NCI-H187 (cell line): ENCODE measurements at regions not wholly inside any gene's neighbourhood (a gene's known extent, or its start where the extent isn't known, plus 50 kb on each side); places are given as distances from the start of the nearest gene placed in this dataset.
"Not testable (repeated sequence)": the region's sequence is repeated elsewhere in the genome, so short reads cannot be mapped to it uniquely, and the experiment has no call there.

Experiments
- DNase-seq, 2 experiments: peaks; one replicate each; lab custom pipeline; 2025; lab: John Stamatoyannopoulos, UW

DNA sequence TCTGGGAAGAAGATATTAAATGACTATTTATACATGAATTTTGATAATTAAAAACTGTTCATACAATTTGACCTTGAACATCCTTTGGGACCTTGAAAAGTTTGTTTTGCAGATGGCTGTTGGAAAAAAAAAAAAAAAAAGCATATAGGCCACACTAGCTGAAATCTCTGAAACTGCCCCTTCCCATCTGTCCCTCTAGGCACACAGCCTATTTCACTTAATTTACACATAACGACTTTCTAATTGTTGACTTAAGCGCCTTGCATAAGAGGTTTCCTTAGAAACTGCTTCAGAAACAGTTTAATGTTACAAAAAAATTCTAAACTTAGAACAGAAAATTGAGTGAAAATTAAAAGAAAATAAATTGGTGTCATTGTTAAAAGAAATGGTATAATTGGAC, 131.0 kb downstream of the COX18 start:
- no peak for DNase-seq

DNA sequence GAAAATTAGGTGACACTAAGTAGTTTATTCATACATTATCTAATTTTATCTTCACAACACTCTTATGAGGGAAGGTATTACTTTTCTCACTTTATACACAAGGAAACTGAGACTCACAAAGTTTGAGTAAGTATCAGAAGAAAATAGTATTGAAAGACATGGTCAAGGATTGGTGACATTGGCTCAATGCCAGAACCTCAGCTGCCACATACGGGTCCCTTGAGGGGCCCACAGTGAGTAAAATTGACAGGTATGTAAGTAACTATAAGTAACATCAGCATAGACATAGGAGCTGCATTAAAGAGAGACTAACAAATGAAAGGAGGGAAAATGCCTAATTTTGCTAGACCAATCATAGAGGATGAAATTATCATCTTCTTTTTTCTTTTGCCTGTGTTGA, 134.1 kb downstream of the COX18 start:
- DNase-seq, result no peak

- DNase-seq, result no peak
Measured at GRCh38 chr4:72933029-72933428, 136.5 kb downstream of the COX18 start.

- no peak for DNase-seq
Measured at GRCh38 chr4:72931346-72931745, 138.2 kb downstream of the COX18 start.

DNA sequence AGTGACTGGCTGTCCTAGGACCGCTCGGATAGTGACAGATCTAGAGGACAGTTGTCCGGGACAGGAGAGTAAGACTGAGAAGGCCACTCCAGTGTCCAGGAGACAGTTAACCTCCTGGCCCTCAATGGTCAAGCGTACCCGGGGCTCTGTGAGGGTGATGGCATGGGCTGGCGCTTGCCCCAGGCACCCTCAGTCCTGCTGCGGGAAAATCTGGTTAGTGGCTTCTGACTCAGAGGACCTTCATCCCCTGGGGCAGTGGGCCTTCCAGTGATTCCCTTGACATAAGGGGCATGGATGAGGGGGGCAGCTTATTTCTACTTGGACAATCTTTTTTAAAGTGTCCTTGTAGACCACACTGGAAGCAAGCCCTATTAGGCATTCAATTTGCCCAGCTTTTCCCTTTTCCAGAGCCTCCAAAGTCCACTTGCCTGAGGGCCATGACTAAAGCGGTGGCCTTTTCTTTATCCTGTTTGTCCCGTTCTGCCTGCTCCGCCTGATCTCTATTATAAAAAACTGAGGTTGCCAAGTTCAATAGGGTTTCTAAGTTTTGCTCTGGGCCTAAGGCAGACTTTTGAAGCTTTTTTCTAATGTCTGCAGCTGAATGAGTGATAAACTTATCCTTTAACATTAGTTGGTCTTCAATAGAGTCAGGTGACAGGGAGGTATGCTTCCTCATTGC, 139.8 kb downstream of the COX18 start:
- DNase-seq, result not testable (repeated sequence)

DNA sequence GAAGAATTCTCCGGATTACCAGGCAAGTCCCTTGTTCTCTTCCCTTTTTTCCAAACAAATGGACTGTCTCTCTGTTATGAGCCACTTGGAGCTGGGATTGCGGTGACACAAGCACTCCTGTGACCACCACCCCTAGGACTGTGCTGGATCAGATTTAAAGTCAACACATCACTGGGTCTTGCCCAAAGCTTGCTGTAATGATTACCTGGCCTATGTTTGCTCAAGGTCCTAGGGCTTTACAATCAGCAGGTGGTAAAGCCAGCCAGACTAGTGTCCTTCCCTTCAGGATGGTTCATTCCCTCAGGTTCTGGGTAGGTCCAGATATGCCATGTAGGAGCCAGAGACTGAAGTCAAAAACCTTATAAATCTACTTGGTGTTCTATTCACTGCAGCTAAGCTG, 144.7 kb downstream of the COX18 start:
- no peak for DNase-seq

DNA sequence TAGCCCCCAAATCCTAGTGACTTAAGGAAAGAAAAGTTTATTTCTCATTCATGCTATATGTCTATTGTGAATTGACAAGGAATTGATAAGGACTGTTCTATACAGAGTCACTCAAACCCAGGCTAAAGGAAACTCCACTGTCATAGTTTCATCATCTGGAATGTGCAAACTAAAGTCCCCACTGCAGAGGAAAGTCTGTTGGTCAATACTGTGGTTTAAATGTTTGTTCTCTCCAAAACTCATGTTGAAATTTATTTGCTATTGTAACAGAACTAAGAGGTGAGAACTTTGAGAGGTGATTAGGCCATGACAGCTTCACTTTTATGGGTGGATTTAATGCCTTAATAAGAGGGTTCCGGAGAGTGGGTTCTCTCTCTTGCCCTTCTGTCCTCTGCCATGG, 149.6 kb downstream of the COX18 start:
- no peak for DNase-seq

- DNase-seq, result no peak
Measured at GRCh38 chr4:72919464-72919863, 150.1 kb downstream of the COX18 start.

DNA sequence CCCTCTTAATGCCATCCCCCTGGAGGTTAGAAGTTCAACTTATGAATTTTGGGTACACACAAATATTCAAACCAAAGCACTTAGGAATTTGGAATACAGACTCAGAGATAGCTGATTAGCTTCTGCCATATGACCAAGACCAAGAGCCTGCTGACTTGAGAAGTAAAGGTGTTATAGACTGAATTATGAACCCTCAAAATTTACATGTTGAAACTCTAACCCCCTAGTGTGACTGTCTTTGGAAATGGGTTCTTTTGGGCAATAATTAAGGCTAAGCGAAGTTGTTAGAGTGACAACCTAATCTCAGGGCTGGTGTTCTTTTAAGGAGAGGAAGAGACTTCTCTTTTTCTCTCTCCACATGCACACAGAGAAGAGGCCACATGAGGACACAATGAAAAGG, 151.2 kb downstream of the COX18 start:
- no peak for DNase-seq

DNA sequence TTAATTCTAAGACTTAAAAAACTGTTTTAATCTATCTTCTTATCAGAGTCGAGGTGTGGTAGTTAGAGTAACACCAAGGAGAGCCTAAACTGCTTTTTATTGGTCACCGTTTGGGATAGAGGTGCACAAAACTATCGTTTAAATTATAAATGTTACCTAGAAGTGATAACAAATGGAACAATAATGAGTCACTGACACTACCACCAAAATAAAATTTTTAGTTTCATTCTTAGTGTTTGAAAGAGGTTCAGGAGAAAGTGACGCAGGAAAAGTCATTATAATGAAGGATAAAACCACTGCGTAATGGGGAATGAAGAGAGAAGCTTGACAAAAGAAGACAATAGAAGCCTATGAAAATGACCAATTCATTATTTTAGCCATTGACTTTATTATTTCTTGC, 158.2 kb downstream of the COX18 start:
- no peak for DNase-seq

DNA sequence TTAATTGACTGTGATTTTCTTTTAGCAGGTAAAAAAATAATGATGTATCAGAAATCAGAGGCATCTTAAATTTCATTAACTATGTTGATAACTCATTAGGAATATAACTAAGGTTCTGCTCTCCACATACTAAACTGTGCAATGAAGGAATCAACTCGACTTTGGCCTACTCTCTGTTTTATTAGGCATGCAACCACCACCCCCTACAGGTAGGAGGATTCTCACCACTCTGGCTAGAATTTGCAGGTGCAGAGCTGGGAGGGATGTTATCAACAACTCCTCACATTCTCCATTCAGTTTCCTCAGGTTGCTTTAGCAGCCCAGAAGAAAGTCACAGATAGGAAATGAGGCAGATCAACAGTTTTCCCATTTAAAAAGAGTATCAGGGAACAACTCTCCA, 160.1 kb downstream of the COX18 start:
- peak in 1 of 2 experiments; percentile 15 for DNase-seq

DNA sequence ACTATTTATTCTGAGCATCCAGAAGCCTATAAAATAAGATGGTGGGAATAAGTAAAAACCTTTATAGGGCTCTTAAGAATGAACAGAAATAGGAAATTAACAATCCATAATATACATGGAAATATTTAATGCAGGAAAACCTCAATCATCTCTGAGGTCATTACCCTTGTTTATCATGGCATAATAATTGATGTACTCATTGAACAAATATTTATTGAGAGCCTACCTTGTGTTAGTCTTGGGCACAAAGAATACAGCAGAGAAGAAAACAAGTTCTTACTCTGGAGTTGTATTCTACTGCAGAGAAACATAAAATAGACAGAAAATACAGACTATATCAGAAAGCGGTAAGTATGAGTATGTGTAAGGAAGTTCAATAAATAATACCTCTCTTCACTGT, 167.2 kb downstream of the COX18 start:
- no peak for DNase-seq

DNA sequence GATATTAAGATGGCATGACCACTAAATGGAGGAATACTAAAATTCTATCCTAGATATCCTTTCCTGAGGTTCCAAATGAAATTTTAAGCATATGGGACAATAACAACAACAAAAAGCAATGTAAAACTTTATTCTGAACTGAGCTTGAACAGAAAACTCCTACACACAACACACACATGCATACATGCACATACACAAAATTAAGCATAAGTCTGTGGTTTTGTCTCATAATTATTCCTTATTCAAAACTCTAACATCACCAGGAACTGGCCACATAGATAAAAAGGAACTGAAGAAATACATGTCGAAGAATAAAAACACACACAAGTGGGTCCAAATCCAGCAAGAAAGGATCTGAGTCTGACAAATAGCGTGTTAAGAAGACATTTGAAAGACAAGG, 168.0 kb downstream of the COX18 start:
- no peak for DNase-seq

DNA sequence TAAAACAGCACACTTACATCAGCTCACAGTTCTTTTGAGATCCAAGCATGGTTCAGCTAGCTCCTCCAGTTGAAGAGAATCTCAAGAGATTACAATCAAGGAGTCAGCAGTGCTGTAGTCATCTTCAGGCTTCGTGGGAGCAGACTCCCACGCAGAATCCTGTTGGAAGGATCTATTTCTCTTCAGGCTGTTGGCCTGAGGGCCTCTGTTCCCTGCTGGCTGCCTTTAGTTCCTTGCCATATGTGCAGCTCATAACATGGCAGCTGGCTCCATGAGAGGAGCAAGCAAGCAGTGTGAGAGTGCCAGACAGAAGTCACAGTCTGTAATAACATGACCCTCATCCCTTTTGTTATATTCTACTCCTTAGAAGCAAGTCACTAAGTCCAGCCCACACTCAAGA, 168.6 kb downstream of the COX18 start:
- no peak for DNase-seq

DNA sequence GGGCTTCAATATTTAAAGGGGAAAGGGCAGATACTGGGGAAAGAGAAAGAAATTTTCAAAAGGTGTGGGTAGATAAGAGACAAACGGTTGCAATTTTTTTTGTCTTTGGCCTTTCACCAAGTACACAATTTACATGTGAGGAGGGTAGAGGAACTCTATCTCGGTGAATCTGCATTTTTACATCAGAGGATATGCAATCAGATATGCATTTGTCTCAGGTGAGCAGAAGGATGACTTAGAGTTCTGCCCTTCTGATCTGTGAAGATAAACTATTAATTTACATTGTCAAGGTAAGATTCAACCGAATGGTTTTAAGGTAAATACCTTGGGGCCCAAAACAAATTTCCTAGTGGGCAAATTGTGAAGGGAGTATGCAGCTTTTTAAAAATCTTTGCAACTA, 169.9 kb downstream of the COX18 start:
- no peak for DNase-seq

DNA sequence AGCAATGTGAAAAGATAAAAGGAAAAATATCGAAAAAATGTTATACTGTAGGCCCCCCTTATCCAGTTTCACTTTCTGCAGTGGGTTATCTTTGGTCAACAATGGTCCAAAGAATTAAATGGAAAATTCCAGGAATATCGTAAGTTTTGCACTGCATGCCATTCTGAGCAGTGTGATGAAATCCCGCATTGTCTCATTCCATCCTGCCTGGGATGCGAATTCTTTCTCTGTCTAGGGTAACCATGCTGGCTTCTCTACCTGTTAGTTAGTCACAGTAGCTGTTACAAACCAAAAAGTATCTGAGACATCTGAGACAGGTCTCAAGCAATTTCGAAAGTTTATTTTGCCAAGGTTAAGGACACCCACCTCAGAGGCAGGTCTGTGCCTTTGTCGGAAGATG, 170.3 kb downstream of the COX18 start:
- no peak for DNase-seq

DNA sequence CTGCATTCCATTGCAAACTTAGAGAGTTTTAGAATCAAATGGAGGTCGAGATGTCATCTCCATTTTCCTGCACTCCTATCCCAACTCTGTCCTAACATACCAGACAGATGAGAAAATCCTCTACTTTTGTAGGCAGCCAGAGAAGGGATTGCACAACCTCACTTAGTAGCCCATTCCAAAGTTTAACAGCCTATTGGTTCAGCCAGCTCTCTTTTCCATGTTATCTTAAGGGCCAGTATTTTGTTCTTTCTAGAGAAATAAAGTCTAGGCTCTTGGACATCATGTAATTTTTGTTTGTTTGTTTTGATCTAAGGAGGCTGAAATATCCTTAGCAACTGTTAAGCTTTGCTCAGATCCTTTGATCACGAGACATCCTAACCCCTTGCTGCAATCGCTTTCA, 173.0 kb downstream of the COX18 start:
- DNase-seq, result no peak

DNA sequence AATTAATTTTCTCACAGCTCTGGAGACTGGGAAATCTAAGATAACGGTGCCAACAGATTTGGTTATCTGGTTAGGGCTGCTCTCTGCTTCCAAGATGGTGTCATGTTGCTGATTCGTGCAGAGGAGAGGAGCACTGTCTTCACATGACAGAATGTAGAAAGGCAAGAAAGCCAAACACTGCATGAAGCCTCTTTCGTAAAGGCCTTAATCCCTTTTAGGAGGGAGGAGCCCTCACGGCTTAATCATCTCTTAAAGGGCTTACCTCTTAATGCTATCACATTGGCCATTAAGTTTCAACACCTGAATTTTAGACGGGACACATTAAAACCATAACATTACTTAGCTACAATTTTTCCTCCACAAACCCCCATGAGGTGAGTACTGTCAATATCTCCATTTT, 174.1 kb downstream of the COX18 start:
- DNase-seq, result no peak

- no peak for DNase-seq
Measured at GRCh38 chr4:72893354-72894066, 176.0 kb downstream of the COX18 start.

DNA sequence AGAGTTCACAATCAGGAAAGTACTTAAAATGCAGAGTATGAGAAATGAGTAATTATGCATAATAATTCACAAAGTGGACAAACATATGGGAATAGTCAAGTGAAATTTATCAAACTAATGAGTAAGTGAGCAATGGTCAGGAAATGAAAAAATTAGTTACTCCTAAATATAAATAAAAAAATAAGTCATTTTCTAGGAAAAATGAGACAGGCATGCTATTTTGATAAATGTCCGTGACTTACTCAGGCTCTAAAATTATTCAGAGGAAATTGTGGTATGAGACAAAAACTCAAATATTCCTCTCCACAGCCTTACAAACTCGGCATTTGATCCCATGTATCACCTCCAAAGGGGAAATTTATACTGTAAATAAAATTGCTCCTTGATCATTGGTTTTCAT, 181.2 kb downstream of the COX18 start:
- DNase-seq, result no peak

DNA sequence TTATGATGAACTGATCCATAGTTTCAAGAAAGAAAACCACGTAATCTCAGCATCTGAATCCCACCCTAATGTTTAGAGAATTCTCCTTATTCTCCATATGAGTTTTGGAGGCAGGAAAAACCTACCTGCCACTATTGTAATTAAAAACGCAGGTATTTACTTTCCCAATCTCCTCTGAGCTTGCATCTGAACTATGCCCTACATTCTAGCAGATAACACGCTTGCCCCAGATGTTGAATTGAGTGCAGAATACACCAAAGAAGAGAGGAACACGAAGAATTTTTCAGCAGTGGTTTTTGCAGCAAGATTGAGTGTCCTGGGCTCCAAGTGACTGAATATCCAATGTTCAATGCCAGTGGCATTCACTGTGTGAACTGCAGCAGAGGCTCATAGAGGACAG, 182.4 kb downstream of the COX18 start:
- no peak for DNase-seq

- no peak for DNase-seq
Measured at GRCh38 chr4:72886602-72887001, 182.9 kb downstream of the COX18 start.

GRCh38 chr4:72884225-72884624, 185.3 kb downstream of the COX18 start:
- DNase-seq, result not testable (repeated sequence)

GRCh38 chr4:72876946-72877345, 192.6 kb downstream of the COX18 start:
- DNase-seq, result no peak
